Glomerular visceral epithelial cell (primary cell): ENCODE measurements at regions not wholly inside any gene's neighbourhood (a gene's known extent, or its start where the extent isn't known, plus 50 kb on each side); places are given as distances from the start of the nearest gene placed in this dataset.
"Not testable (repeated sequence)": the region's sequence is repeated elsewhere in the genome, so short reads cannot be mapped to it uniquely, and the experiment has no call there.

Experiments
- DNase-seq: peaks from one replicate; pipeline ENCODE4 v3.0.0-alpha.2; 2016; ENCODE audit errors: extremely low spot score

DNA sequence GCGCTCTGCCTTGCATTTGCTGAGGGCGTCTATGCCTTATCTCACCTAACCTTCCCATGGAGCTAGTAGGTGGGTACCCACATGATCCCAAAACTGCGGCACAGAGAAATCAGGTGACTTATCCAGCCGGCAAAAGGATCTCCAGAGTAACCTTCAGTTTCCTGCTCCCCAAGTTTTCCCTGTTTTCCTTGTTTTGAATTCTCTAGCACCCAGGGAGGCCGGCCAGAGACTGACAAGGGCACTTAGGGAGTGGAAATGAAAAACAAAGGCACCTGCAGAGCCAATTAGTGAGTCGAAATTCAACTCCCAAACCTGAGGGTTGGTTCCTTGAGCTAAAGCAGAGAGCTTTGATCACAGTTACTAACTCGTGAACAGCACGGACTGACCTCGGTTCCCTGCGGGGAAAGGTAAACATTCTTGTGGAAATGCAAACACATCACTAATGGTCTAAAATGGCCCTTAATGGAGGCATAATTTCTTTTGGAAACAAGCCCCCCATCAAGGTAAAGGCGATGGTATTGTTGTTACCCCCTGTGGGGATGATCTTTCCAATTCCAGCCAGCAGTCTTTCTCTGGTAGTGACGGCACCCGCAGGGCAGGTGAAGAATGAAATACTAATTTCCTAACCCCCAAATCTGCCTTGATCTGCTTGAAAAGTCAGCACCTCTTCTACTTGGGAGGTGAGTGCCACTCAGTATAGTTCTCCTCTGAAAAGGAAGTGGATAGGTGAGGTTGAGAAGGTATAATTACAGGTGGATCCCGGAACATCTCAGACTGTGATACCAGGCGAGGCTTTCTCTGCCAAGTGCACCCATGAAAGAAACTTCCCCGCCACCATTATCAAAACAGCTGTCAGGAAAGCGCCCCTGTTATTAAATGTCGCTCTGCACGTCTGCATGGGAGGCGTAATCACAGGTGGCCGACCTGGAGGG is 365.6 kb upstream of the AUTS2 start:
- DNase-seq: no peak

DNA sequence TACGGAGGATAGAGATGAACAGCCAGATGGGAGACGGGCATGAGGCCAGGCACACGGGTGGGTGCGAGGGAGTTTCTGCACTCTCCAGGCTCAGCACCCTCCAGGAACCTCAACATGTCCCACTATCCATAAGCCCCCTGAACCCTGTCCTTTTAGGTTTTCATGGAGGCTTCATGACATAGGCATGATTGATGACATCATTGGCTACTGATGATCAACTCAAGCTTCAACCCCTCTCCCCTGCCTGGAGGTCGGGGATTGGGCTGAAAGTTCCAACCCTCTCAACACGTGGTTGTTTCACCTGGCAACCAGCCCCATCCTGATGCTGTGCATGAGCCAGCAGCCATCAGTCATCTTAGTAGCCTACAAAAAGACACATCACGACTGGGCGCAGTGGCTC is 360.7 kb upstream of the AUTS2 start:
- no peak for DNase-seq

DNA sequence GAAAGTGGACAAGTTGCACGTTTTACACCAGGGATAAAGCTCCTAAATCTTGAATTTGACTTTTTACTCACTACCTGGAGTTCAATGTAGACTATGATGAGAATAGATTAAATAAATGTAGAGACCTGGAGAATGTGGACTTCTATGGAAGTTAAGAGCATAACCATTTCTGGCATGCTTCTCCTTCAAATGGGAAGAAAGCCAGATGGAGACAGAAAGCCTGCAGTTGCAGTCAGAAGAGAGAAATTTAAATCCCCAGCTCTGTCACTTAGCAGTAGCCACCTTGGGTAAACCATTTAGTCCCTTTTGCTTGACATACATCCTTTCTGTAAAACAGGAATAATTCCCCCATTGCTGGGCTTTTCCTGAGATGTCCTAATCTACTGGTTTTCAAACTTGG is 355.3 kb upstream of the AUTS2 start:
- no peak for DNase-seq

DNA sequence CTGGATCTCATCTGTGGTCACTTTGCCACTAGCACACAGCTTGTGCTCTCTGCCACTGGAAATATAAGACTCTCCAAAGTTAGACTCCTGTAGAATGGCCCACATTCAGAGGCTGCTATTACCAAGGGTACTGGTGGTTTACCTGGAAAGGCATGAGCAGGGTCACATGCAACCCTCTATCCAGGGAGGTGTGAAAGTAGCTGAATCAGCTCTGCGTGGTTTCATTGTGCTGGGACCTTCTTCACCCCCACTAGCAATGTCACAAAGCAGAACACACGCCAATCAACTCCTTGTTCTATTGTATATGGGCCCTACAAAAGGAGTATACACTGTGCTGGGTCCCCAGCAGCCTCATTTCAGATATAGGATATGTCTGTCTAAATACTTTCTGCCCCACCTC is 353.6 kb upstream of the AUTS2 start:
- DNase-seq: no peak

DNA sequence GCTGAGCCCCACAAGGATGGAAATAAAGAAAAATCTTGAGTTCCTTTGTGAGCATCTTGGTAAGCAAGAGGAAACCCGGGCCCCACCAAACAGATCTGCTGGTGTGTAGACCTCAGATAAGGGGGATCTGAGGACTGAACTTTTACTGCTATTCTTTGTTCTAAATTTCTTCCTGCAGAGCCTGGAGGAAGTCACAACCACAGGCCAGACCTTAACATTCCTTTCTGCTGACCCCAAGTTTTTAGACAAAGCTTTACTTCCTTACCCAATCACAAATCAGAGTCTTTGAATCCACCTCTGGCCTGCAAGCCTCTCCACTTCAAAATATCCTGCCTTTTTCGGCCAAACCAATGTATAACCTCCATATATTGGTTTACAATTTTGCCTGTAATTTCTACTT is 352.6 kb upstream of the AUTS2 start:
- no peak for DNase-seq

DNA sequence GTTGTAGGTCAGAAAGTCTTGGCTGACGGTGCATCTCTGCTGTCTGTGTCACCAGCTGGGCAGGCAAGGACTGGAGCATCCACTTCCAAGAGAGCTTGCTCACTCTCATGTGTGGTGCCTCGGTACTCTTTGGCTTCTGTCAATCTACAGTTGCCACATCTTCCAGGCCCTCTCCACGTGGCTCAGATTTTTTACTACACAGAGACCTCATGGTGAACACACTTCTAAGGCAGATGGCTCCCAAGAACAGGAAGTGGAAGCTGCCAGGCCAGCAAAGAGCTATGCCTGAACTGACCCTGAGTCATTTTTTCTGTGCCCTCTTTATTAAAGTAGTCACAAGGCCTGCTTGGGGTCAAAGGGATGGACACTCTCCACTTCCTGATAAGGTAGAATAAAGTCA is 351.5 kb upstream of the AUTS2 start:
- no peak for DNase-seq

DNA sequence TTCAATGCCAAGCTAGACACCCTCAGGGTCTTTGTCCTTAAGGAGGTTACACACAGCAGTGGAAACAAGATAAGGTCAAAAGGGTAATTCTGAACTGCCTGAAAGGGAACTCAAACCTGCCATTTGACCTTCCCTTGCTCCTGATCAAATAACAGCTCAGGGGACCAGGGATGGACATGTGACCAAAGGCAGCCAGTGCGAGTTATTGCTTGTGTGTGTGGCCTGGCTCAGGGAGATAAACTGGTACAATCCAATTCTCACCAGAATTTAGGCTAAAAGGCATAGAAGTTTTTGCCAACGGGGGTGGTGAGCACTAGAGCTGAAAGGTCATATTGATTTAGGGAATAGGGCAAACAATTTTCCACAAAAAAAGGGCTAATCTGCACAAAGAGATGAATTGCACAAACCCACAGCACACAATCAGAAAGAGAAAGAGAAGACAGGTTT is 349.9 kb upstream of the AUTS2 start:
- DNase-seq: not testable (repeated sequence)

DNA sequence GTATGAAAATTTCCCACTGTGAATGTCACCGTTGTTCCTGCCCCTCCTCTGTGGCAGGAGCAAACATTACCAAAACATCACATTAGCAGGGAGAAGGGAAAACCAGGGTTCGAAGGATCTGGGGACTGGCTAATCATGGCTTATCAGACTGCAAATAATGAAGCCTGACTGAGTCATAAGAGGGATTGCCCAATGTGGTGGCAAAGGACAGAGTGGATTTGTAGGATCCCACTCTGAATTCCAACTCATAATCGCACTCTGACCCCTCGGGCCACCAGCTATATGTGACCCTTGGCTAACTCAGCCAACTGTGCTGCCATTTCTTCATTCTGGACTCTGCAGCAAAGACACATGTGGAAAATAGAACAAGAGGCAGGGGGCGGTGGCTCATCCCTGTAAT is 347.3 kb upstream of the AUTS2 start:
- no peak for DNase-seq

DNA sequence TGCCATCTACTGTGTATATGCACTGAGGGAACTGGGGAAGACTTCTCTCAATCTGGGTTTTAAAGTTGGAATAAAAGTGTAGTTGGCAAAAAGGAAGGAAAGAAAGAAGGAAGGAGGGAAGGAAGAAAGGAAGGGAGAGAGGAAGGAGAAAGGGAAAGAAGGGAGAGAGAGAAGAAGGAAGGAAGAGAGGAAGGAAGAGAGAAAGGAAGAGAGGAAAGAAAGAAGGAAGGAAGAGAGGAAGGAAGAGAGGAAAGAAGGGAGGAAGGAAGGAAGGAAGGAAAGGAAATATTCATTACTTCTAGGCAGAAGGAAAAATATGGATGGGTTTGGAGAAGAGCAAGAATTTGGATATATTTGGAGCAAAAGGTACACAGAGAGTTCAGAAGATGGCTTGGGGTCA is 343.6 kb upstream of the AUTS2 start:
- no peak for DNase-seq

DNA sequence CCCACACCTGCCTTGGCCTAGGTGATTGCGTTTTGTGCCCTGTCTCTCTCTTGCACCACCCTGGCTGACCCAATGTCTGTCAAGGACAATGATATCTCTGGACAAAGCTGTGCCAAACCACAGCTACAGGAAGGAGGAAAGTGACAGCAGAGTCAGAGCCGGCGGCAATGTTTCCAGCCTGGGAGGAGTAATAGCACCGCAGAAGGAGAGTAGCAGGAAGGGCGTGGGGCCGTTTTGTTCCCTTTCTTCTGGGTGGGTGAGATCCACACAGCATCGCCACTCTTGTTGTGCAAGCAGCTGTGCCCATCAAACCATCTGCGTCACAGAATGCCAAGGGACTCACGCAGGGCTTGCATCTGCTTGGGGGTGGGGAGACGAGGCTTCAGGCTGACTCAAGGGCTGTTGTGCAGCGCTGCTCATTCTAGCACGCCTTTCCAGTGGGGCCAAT is 341.6 kb upstream of the AUTS2 start:
- DNase-seq: no peak

DNA sequence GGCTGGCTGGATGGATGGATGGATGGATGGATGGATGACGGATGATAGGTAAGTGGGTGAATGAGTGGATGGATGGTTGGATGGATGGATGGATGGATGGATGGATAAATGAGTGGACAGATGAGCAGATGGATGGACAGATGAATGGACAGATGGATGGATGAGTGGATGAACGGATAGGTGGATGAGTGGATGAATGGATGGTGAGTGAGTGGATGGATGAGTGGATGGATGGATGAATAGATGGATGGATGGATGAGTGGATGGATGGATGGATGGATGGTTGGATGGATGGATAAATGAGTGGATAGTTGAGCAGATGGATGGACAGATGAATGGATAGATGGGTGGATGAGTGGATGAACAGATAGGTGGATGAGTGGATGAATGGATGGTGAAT is 340.7 kb upstream of the AUTS2 start:
- DNase-seq: no peak

DNA sequence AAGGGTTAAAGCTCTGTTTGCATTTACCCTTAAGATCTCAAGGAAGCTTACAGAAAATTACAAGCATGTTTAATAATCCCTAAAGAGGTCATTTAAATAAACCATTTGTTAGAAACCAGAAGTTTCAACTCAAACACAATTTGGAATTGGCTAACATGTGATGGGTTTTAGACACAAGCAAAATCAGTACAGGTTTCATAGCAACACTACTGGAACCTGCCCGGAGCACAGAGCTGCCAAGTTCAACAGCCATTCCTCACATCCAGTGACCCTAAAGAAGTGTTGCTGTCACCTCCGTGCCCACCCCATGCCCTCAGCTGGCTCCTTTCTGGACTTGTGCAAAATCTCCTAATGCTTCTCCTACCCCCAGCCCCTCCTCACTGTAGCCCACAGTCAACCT is 338.8 kb upstream of the AUTS2 start:
- no peak for DNase-seq

DNA sequence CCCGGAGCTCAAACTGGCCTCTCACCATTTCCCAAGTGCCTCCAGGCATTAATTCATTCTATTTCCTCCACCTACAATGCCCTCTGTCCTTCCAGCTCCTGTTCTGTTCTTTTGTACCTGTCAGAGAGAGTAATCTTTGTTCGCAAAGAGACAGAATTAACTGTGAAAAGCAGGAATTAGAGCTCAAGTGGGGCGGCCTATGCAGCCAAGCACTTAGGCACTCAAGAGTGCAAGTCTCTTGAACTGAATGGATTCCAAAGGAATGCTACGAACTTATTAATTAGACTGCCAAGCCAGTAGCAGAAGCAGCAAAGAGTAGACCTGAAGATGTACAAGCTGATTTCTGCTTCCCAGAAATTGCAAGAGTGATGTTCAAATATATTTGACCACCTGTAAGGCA is 338.3 kb upstream of the AUTS2 start:
- DNase-seq: no peak

DNA sequence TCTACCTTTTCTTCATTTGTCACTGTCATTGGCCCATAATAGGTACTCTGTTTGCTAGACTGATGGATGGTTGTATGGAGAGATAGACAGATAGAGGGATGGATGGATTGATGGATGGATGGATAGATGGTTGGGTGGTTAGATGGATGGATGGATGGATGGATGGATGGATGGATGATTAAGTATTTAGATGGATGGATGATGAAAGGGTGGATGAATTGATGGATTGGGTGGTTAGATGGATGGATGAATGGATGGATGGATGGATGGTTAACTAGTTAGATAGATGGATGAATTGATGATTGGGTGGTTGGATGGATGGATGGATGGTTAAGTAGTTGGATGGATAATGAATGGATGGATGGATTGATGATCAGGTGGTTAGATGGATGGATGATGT is 334.7 kb upstream of the AUTS2 start:
- DNase-seq: no peak

DNA sequence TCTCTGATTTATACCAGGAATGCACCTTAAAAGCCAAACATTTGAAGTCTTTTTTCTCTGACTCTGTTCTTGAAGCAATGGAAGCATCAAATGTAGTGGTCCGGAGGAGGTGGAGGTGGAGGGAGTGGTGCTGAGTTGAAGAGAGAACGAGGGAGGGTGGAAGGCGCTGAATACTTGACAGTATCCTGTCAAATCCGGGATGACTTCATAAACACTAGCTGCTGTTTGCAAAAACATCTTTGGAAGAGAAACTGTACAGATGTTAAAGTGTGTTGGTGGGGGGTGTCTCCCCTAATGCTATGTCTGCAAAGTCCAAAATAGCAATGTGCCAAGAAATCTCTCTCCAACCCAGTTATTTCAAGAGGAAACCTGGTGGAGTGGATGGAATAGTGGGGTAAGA is 328.5 kb upstream of the AUTS2 start:
- DNase-seq: no peak

DNA sequence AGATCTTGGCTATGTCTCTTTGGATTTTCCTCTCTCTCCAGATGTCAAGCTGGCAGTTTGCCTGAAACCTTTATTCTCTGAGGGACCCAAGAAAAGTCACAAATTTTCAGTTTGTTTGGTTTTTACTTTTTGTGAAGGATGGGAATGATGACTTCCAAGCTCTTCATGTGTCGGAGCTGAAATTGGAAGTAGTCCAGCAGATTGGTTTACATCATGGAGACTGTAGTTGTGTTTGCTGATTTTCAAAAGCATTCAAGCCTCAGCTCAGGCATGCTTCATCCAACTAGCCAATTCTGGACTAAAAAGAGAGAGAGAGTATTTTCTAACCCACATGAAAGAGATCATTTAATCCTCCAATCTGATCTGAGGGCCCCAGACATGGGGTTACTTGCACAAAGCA is 326.2 kb upstream of the AUTS2 start:
- DNase-seq: no peak

DNA sequence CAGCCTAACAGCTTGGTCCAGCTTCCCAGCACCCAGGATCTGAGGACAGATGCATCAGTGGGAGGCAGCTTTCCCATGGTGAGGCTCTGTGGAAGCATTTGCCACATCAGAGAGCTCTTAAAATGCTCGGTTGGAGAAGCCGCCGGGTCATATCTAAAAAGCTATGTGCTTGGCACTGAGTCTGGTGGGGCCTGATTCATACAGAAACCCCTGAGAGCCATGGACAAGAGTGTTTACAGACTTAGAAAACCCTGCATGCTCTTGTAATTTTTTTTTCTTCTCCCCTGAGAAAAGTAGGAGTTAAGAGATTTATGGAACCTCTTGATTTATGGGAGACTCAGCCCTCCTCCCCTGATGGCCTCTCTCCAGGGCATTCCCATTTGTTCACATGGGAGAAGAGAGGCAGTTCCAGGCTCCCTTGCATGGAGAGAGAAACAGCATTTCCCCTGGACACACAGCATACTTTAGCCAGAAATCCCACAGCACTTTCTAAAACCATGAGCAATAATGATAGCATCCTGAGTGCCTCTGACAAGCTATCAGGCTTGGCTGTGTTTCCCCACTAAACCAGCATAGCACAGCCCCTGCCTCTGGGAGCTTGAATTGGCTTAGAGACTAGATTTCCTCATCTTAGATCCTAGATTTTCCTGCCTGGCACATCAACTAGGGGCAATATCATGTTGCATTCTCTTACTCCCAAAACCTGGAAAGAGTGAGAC is 322.1 kb upstream of the AUTS2 start:
- DNase-seq: no peak

DNA sequence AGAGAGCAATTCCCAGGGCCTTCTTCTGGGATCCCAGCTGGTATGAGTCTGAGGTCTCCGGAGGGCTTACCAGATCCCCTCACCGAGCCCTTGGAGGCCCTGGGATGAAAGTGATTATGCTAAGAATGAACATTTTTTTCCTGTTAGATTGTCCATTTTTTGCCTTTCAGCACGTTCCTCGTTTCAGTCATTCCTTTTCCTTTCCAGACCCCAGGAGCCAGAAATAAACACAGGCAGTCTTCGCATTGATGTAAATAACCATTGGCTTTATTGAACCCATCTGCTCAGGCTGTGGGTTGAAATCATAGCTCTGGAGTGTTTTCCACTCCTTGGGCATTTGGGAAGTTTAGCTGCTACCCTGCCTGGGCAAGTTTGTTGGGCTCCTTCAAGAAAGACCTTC is 320.9 kb upstream of the AUTS2 start:
- no peak for DNase-seq

DNA sequence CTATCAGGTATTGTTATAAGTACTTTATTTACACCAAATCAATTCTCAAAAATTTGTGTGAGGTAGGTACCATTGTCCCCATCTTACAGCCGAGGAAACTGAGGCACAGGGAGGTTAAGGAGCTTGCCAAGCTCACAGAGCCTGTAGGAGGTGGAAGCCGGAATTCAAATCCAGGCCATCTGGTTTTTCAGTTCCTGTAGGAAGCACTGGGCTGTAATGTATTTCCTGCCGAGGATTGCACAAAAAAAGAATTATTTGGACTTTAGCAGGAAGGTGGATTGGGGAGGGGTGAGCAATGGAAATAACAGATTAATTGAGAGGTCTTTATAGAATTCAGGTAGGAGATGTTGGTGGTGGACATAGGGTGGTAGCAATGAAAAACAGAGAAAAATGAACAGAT is 315.3 kb upstream of the AUTS2 start:
- DNase-seq: no peak

DNA sequence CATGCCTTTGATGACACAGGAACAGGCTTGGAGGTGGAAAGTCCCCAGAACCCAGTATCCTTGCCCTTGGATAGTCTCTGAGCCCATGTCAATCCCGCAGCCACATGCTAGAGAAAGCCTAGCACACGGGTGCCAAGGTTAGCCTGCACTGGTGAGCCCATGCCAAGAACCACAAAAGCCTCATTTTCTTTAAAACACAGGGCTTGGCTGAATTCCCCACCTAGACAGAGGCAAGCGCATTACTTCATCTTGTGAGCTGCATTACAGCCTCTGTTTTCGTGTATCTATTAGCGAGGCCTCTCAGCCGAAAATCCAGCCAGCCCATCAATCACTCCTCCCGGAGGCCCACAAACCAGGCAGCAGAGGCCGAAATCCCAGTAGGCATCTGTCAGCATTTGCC is 314.9 kb upstream of the AUTS2 start:
- DNase-seq: no peak

DNA sequence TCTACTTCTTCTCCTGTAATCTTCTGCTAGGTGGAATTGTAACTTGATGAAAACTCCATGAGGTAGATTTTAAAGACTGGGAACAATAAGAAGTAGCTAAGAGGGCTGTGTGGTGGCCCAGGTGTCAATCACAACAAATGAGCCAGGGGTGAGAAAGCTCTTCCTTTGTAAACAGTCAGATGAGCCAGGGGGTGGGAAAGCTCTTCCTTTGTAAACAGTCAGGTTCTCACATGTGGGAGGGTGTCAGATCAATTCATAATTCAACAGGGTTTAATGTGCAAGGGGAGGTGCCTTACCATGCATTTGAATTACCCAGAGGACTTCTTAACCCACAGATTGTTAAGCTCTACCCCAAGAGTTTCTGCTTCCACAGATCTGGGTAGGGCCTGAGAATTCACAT is 312.4 kb upstream of the AUTS2 start:
- DNase-seq: no peak

DNA sequence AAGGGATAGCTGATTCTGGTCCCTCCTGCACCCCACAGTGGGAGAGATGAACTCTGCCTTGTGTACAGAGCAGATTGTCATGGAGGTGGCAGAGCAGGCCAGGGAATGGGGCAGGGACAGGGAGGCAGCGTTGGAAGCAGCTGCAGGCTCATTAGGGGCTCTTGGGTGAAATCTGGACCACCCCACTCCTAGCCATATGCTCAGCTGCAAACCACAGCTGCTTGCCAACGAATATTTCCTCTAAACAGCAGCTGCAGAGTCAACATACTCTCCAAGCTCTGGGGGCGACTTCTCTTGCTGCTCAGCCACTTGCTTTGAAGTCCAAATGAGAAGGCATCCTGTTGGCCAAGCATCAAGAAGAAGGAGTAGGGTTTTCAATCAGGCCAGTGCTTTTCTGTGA is 302.3 kb upstream of the AUTS2 start:
- DNase-seq: no peak

DNA sequence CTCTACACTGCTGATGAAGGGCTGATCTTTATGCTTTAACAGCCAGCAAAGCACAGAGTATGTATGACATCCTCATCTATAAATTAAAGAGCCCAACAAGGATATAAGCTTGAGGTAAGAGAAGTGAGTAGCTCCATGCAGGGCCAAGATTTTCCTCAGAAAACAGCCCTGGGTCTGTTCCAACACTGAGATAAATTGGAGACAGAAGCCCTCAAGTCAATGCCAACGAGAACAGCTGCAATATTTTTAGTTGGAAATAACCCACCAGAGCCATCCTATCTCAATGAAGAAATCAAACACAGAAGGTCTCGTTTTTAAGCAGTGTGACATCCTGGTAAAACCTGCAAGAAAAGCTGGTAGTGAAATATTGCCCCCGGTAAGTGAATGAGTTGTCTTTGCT is 297.0 kb upstream of the AUTS2 start:
- no peak for DNase-seq
